ENCODE measurements at regions not wholly inside any gene's neighbourhood (a gene's known extent, or its start where the extent isn't known, plus 50 kb on each side); places are given as distances from the start of the nearest gene placed in this dataset.
"Not testable (repeated sequence)": the region's sequence is repeated elsewhere in the genome, so short reads cannot be mapped to it uniquely, and the experiment has no call there.

GRCh38 chr3:22704571-22705354 is 498.4 kb upstream of the UBE2E2 start:
- H3F3A ChIP-seq (ENCODE audit: insufficient read depth, low read length) = no peaks in the 10 kb centered on the region
- no peak overlapping the region for H2AFZ ChIP-seq (ENCODE audit: low read length)
- no peaks in the 10 kb centered on the region for H4K20me1 ChIP-seq (ENCODE audit: insufficient read depth, low read length)
- H3K27ac ChIP-seq (ENCODE audit: low read depth, low read length, poor library complexity, severe bottlenecking) = no peak overlapping the region
- no peaks in the 10 kb centered on the region for H3K9me2 ChIP-seq (ENCODE audit: low read depth, low read length)
- no peaks in the 10 kb centered on the region for H3K4me1 ChIP-seq (ENCODE audit: insufficient read depth, low read length, severe bottlenecking)
- H3K4me2 ChIP-seq (ENCODE audit: low read length) = no peak overlapping the region
- H3K27me3 ChIP-seq (ENCODE audit: insufficient read depth, low read length) = no peaks in the 10 kb centered on the region
- H3K9ac ChIP-seq (ENCODE audit: low read length) = no peak overlapping the region
- H3K4me3 ChIP-seq (ENCODE audit: low read depth, low read length, poor library complexity, severe bottlenecking) = no peak overlapping the region
- TF ChIP-seq CTCF (IDR thresholded peaks at IDR 0.05; ENCODE audit: low read length) (no peak), EZH2 (IDR thresholded peaks at IDR 0.05; ENCODE audit: borderline replicate concordance, low read length) (no peak)
- no peaks in the 10 kb centered on the region for H3K36me3 ChIP-seq (ENCODE audit: insufficient read depth, low read length)
- no peaks in the 10 kb centered on the region for H3K9me3 ChIP-seq (ENCODE audit: low read length)
- H3K79me2 ChIP-seq (ENCODE audit: insufficient read depth, low read length) = no peaks in the 10 kb centered on the region

GRCh38 chr3:22706922-22707321 is 496.2 kb upstream of the UBE2E2 start:
- not testable (repeated sequence) for H3K79me2 ChIP-seq (ENCODE audit: insufficient read depth, low read length); H3F3A ChIP-seq (ENCODE audit: insufficient read depth, low read length); H3K27ac ChIP-seq (ENCODE audit: low read depth, low read length, poor library complexity, severe bottlenecking); H3K4me3 ChIP-seq (ENCODE audit: low read depth, low read length, poor library complexity, severe bottlenecking); H3K9me3 ChIP-seq (ENCODE audit: low read length); H3K4me2 ChIP-seq (ENCODE audit: low read length); H3K9ac ChIP-seq (ENCODE audit: low read length); H3K27me3 ChIP-seq (ENCODE audit: insufficient read depth, low read length); H3K4me1 ChIP-seq (ENCODE audit: insufficient read depth, low read length, severe bottlenecking); H3K36me3 ChIP-seq (ENCODE audit: insufficient read depth, low read length); H3K9me2 ChIP-seq (ENCODE audit: low read depth, low read length); H4K20me1 ChIP-seq (ENCODE audit: insufficient read depth, low read length); H2AFZ ChIP-seq (ENCODE audit: low read length)

- H3K4me1 ChIP-seq (ENCODE audit: insufficient read depth, low read length, severe bottlenecking) = no peaks in the 10 kb centered on the region
- no peaks in the 10 kb centered on the region for H3K9me2 ChIP-seq (ENCODE audit: low read depth, low read length)
- no peaks in the 10 kb centered on the region for H3F3A ChIP-seq (ENCODE audit: insufficient read depth, low read length)
- no peaks in the 10 kb centered on the region for H3K36me3 ChIP-seq (ENCODE audit: insufficient read depth, low read length)
- H3K4me2 ChIP-seq (ENCODE audit: low read length) = no peak overlapping the region
- no peak overlapping the region for H2AFZ ChIP-seq (ENCODE audit: low read length)
- no peak overlapping the region for H3K9ac ChIP-seq (ENCODE audit: low read length)
- no peak overlapping the region for H3K27ac ChIP-seq (ENCODE audit: low read depth, low read length, poor library complexity, severe bottlenecking)
- H4K20me1 ChIP-seq (ENCODE audit: insufficient read depth, low read length) = no peaks in the 10 kb centered on the region
- no peaks in the 10 kb centered on the region for H3K79me2 ChIP-seq (ENCODE audit: insufficient read depth, low read length)
- H3K27me3 ChIP-seq (ENCODE audit: insufficient read depth, low read length) = no peaks in the 10 kb centered on the region
- H3K4me3 ChIP-seq (ENCODE audit: low read depth, low read length, poor library complexity, severe bottlenecking) = no peak overlapping the region
- TF ChIP-seq CTCF (IDR thresholded peaks at IDR 0.05; ENCODE audit: low read length) (no peak), EZH2 (IDR thresholded peaks at IDR 0.05; ENCODE audit: borderline replicate concordance, low read length) (no peak)
- H3K9me3 ChIP-seq (ENCODE audit: low read length) = no peaks in the 10 kb centered on the region
Measured at GRCh38 chr3:22713936-22714335, 489.2 kb upstream of the UBE2E2 start.

- H3K79me2 ChIP-seq (ENCODE audit: insufficient read depth, low read length) = no peaks in the 10 kb centered on the region
- H3K27ac ChIP-seq (ENCODE audit: low read depth, low read length, poor library complexity, severe bottlenecking) = no peak overlapping the region
- no peaks in the 10 kb centered on the region for H3K36me3 ChIP-seq (ENCODE audit: insufficient read depth, low read length)
- H3K9ac ChIP-seq (ENCODE audit: low read length) = no peak overlapping the region
- H4K20me1 ChIP-seq (ENCODE audit: insufficient read depth, low read length) = no peaks in the 10 kb centered on the region
- H3K4me1 ChIP-seq (ENCODE audit: insufficient read depth, low read length, severe bottlenecking) = no peaks in the 10 kb centered on the region
- TF ChIP-seq EZH2 (IDR thresholded peaks at IDR 0.05; ENCODE audit: borderline replicate concordance, low read length) (no peak), CTCF (IDR thresholded peaks at IDR 0.05; ENCODE audit: low read length) (no peak)
- H3K27me3 ChIP-seq (ENCODE audit: insufficient read depth, low read length) = no peaks in the 10 kb centered on the region
- no peak overlapping the region for H3K4me2 ChIP-seq (ENCODE audit: low read length)
- no peak overlapping the region for H3K4me3 ChIP-seq (ENCODE audit: low read depth, low read length, poor library complexity, severe bottlenecking)
- no peaks in the 10 kb centered on the region for H3F3A ChIP-seq (ENCODE audit: insufficient read depth, low read length)
- H2AFZ ChIP-seq (ENCODE audit: low read length) = no peak overlapping the region
- H3K9me3 ChIP-seq (ENCODE audit: low read length) = no peaks in the 10 kb centered on the region
- no peaks in the 10 kb centered on the region for H3K9me2 ChIP-seq (ENCODE audit: low read depth, low read length)
Measured at GRCh38 chr3:22714749-22715148, 488.4 kb upstream of the UBE2E2 start.
